Stomach (tissue), 4 donors: ENCODE measurements at regions not wholly inside any gene's neighbourhood (a gene's known extent, or its start where the extent isn't known, plus 50 kb on each side); places are given as distances from the start of the nearest gene placed in this dataset.

Experiments
- CTCF ChIP-seq, 7 experiments: fragments of 450-650 bp in 4 of 7; fragments of 200-600 bp in 3 of 7; sonication (generic) in 3 of 7; IDR thresholded peaks; one replicate each; pipeline ENCODE4 v1.5.1; 2016 to 2019; ENCODE audit warnings: antibody characterized with exemption in 7 of 7, control low read depth in 2 of 7, mild to moderate bottlenecking in 1 of 7
- EP300 ChIP-seq: sonication (generic); formaldehyde crosslinking; IDR thresholded peaks from one replicate; pipeline ENCODE4 v1.6.1; 2017; ENCODE audit warnings: antibody characterized with exemption
- POLR2A ChIP-seq, 4 donors: fragments of 450-650 bp; IDR thresholded peaks; one replicate each; pipeline ENCODE4 v1.6.1; 2016; ENCODE audit warnings: antibody characterized with exemption in 4 of 4, control low read depth in 2 of 4, mild to moderate bottlenecking in 1 of 4, moderate library complexity in 1 of 4

GRCh38 chr16:35750701-35751104 is 2291.3 kb downstream of the TP53TG3F start:
- TF ChIP-seq EP300 (no peak), CTCF (IDR thresholded peaks at IDR 0.05) (no peak), POLR2A (IDR thresholded peaks at IDR 0.05) (no peak)
